ENCODE measurements at regions not wholly inside any gene's neighbourhood (a gene's known extent, or its start where the extent isn't known, plus 50 kb on each side); places are given as distances from the start of the nearest gene placed in this dataset.

DNA sequence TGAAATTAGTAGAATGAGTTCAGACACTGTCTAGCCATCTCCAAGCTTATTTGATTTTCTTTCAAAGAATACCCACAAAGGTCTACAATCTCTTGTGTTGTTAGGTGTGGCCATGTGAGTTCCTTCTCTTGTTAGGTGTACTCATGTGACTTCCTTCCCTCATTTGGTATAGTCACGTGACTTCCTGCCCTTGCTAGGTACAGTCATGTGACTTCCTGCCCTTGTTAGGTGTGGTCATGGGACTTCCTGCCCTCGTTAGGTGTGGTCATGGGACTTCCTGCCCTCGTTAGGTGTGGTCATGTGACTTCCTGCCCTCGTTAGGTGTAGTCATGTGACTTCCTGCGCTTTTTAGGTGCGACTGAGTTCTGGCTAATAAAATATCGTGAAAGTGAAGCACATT is 179.6 kb downstream of the TMX1 start:
- TF ChIP-seq POLR2AphosphoS5 (IDR thresholded peaks at IDR 0.05) (no peak), POLR2A (IDR thresholded peaks at IDR 0.05) (no peak), CTCF (IDR thresholded peaks at IDR 0.05) (no peak), EP300 (IDR thresholded peaks at IDR 0.05) (no peak)
- 57 to 67% methylated on average over 1 to 5 of the region's 7 CpGs for WGBS, 2 donors (ENCODE audit: low coverage in 1 of 2)
- Histone ChIP-seq H3K9me3 (peaks cover 0 to 25% (median 0%) of the 10 kb centered on the region in 3 donors), H3K36me3 (no peaks in the 10 kb centered on the region), H3K27me3 (no peaks in the 10 kb centered on the region), H3K27ac (no peak overlapping the region), H3K4me1 (peaks cover 0 to 7% (median 0%) of the 10 kb centered on the region in 3 donors), H3K4me3 (no peak overlapping the region)
- no peak for ATAC-seq

GRCh38 chr14:51422704-51423103 is 182.7 kb downstream of the TMX1 start:
- Histone ChIP-seq H3K4me3 (no peak overlapping the region), H3K36me3 (no peaks in the 10 kb centered on the region), H3K4me1 (peaks cover 0 to 14% (median 3%) of the 10 kb centered on the region in 3 donors), H3K9me3 (peaks cover 0 to 24% (median 0%) of the 10 kb centered on the region in 3 donors), H3K27me3 (no peaks in the 10 kb centered on the region), H3K27ac (no peak overlapping the region)
- no peak for ATAC-seq
- TF ChIP-seq POLR2AphosphoS5 (IDR thresholded peaks at IDR 0.05) (no peak), EP300 (IDR thresholded peaks at IDR 0.05) (no peak), CTCF (IDR thresholded peaks at IDR 0.05) (no peak), POLR2A (IDR thresholded peaks at IDR 0.05) (no peak)
- 93 to 100% methylated on average over 3 of the region's 3 CpGs for WGBS, 2 donors (ENCODE audit: low coverage in 1 of 2)

DNA sequence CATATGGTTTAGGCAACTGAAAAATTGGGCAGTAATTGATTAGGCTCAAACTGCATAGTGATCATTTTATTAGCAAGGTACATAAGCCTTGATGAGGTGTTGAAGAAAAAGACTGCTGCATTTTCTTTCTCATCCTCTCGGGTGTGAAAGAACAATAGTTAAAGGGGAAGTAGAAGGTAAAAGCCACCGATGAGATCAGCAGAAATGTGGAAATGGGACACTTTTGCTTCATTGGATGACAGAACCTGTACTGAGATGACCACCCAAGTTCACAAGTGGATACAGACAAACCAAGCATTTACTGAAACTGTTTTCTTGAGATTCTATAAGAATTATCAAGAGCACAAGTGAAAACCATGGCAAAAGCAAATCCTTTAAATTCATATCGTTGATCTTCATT is 184.0 kb downstream of the TMX1 start:
- Histone ChIP-seq H3K27me3 (no peaks in the 10 kb centered on the region), H3K4me1 (peaks cover 0 to 14% (median 3%) of the 10 kb centered on the region in 3 donors), H3K9me3 (peaks cover 0 to 10% (median 0%) of the 10 kb centered on the region in 3 donors), H3K36me3 (no peaks in the 10 kb centered on the region), H3K27ac (peak overlapping the region in 2 of 4 donors; percentile 50 to 56), H3K4me3 (no peak overlapping the region)
- no peak for ATAC-seq
- TF ChIP-seq CTCF (IDR thresholded peaks at IDR 0.05) (no peak), POLR2A (IDR thresholded peaks at IDR 0.05) (no peak), POLR2AphosphoS5 (IDR thresholded peaks at IDR 0.05) (no peak), EP300 (IDR thresholded peaks at IDR 0.05) (no peak)
- WGBS, 2 donors (ENCODE audit: low coverage in 1 of 2), result 63 to 66% methylated on average over 3 of the region's 3 CpGs

DNA sequence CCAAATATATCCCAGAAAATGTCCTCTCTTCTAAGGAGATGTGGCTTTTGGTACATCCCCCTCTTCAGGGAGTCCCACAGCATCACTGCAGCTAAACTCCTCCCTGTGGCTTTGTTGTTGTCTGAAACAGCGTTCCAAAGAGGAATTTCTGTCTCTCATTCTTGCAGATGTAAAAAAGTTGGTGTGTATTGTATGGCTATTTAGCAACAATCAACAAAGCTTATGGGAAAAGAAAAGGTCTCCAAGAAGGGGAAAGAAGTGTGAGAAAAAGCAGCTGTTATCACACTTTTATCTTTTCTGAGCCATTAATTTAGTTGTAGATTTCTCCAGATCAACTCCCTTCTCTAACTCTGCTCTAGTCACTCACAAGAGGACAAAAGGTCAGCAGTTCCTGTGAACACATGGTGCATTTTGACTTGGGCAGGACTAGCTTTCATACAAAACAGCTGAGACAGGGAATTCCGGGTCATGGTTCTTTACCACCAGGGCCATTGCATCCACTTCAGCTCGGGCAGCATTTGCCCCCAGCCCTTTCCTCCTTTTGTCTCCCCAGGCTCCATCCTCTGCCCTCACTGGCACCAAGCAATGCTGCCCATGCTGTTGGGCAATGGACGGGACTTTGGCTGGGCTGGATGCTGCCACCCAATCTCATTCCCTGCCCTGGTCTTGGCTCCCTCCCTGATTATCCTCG is 184.7 kb downstream of the TMX1 start:
- peak; percentile 63 for ATAC-seq
- Histone ChIP-seq H3K9me3 (peaks cover 0 to 4% (median 0%) of the 10 kb centered on the region in 3 donors), H3K36me3 (no peaks in the 10 kb centered on the region), H3K27ac (peak overlapping the region in 3 of 4 donors; percentile 50 to 67 (median 56)), H3K27me3 (no peaks in the 10 kb centered on the region), H3K4me3 (no peak overlapping the region), H3K4me1 (peaks cover 0 to 14% (median 3%) of the 10 kb centered on the region in 3 donors)
- WGBS, 2 donors (ENCODE audit: low coverage in 1 of 2), result 60 to 64% methylated on average over 2 to 5 of the region's 5 CpGs
- TF ChIP-seq POLR2A (IDR thresholded peaks at IDR 0.05) (no peak), CTCF (IDR thresholded peaks at IDR 0.05) (no peak), POLR2AphosphoS5 (IDR thresholded peaks at IDR 0.05) (no peak), EP300 (IDR thresholded peaks at IDR 0.05) (no peak)

GRCh38 chr14:51428981-51429380 is 188.9 kb downstream of the TMX1 start:
- no peak for TF ChIP-seq POLR2A (IDR thresholded peaks at IDR 0.05)
- no peak for TF ChIP-seq CTCF (IDR thresholded peaks at IDR 0.05)
- TF ChIP-seq POLR2AphosphoS5 (IDR thresholded peaks at IDR 0.05), result no peak
- TF ChIP-seq EP300 (IDR thresholded peaks at IDR 0.05), result no peak
- Histone ChIP-seq H3K9me3 (no peaks in the 10 kb centered on the region), H3K27me3 (no peaks in the 10 kb centered on the region), H3K36me3 (no peaks in the 10 kb centered on the region), H3K4me1 (peaks cover 0 to 14% (median 3%) of the 10 kb centered on the region in 3 donors), H3K4me3 (no peak overlapping the region), H3K27ac (no peak overlapping the region)
- WGBS, 2 donors (ENCODE audit: low coverage in 1 of 2), result 81% methylated on average over 1 of the region's 1 CpG; no CpG with 5 or more reads in 1 of the 2 donors
- no peak for ATAC-seq
